Neural progenitor cell (in vitro differentiated cells): ENCODE measurements at regions not wholly inside any gene's neighbourhood (a gene's known extent, or its start where the extent isn't known, plus 50 kb on each side); places are given as distances from the start of the nearest gene placed in this dataset.

Source experiments
- CTCF ChIP-seq: fragments of 200-600 bp; sonication (generic); IDR thresholded peaks from 2 replicates; pipeline ENCODE4 v1.5.1; 2017; ENCODE audit warnings: antibody characterized with exemption, mild to moderate bottlenecking
- EZH2 ChIP-seq: fragments of 200-600 bp; sonication (generic); IDR thresholded peaks from 2 replicates; pipeline ENCODE4 v1.6.1; 2017; ENCODE audit warnings: antibody characterized with exemption, mild to moderate bottlenecking, moderate library complexity

- TF ChIP-seq CTCF, result no peak
- TF ChIP-seq EZH2, result no peak
These were observed 254.9 kb upstream of the NPY start for GRCh38 chr7:24029068-24029467.
